ENCODE measurements at regions not wholly inside any gene's neighbourhood (a gene's known extent, or its start where the extent isn't known, plus 50 kb on each side); places are given as distances from the start of the nearest gene placed in this dataset.
"Not testable (repeated sequence)": the region's sequence is repeated elsewhere in the genome, so short reads cannot be mapped to it uniquely, and the experiment has no call there.

- no peak for DNase-seq (ENCODE audit: low read depth)
- no peak for TF ChIP-seq CTCF (IDR thresholded peaks at IDR 0.05; ENCODE audit: low read depth, low read length, missing control alignments)
- no peak overlapping the region for H3K4me3 ChIP-seq (ENCODE audit: low read depth, low read length)
- in situ Hi-C loops (cut with HindIII; ENCODE audit: low sequenced_read_pairs) = no loop called here
Measured at GRCh38 chr2:203637471-203638167, 68.8 kb upstream of the CD28 start.

GRCh38 chr2:203641865-203642264, 64.6 kb upstream of the CD28 start:
- in situ Hi-C loops (cut with HindIII; ENCODE audit: low sequenced_read_pairs); DNase-seq (ENCODE audit: low read depth); H3K4me3 ChIP-seq (ENCODE audit: low read depth, low read length): not testable (repeated sequence)

GRCh38 chr2:203642841-203643240, 63.6 kb upstream of the CD28 start:
- H3K4me3 ChIP-seq (ENCODE audit: low read depth, low read length); DNase-seq (ENCODE audit: low read depth); in situ Hi-C loops (cut with HindIII; ENCODE audit: low sequenced_read_pairs): not testable (repeated sequence)

- no peak for TF ChIP-seq CTCF (IDR thresholded peaks at IDR 0.05; ENCODE audit: low read depth, low read length, missing control alignments)
- no peak overlapping the region for H3K4me3 ChIP-seq (ENCODE audit: low read depth, low read length)
- no peak for DNase-seq (ENCODE audit: low read depth)
- in situ Hi-C loops (cut with HindIII; ENCODE audit: low sequenced_read_pairs) = no loop called here
Measured at GRCh38 chr2:203645831-203646230, 60.6 kb upstream of the CD28 start.

GRCh38 chr2:203646266-203646864, 60.1 kb upstream of the CD28 start:
- in situ Hi-C loops (cut with HindIII; ENCODE audit: low sequenced_read_pairs) = no loop called here
- no peak for TF ChIP-seq CTCF (IDR thresholded peaks at IDR 0.05; ENCODE audit: low read depth, low read length, missing control alignments)
- no peak for DNase-seq (ENCODE audit: low read depth)
- H3K4me3 ChIP-seq (ENCODE audit: low read depth, low read length) = no peak overlapping the region

- in situ Hi-C loops (cut with HindIII; ENCODE audit: low sequenced_read_pairs) = no loop called here
- no peak overlapping the region for H3K4me3 ChIP-seq (ENCODE audit: low read depth, low read length)
- TF ChIP-seq CTCF (IDR thresholded peaks at IDR 0.05; ENCODE audit: low read depth, low read length, missing control alignments) = no peak
- no peak for DNase-seq (ENCODE audit: low read depth)
Measured at GRCh38 chr2:203646961-203647360, 59.5 kb upstream of the CD28 start.

GRCh38 chr2:203647579-203647978, 58.9 kb upstream of the CD28 start:
- no peak for TF ChIP-seq CTCF (IDR thresholded peaks at IDR 0.05; ENCODE audit: low read depth, low read length, missing control alignments)
- DNase-seq (ENCODE audit: low read depth) = no peak
- no peak overlapping the region for H3K4me3 ChIP-seq (ENCODE audit: low read depth, low read length)
- in situ Hi-C loops (cut with HindIII; ENCODE audit: low sequenced_read_pairs) = no loop called here

Measured in astrocyte of the cerebellum (primary cell).